Naive thymus-derived CD4-positive, alpha-beta T cell (primary cell): ENCODE measurements at regions not wholly inside any gene's neighbourhood (a gene's known extent, or its start where the extent isn't known, plus 50 kb on each side); places are given as distances from the start of the nearest gene placed in this dataset.

Experiments used
- ATAC-seq: fragments of 150-1000 bp; cut with Tn5 transposase; 2 replicates; pipeline ENCODE4 v1.10.0; 2021; ENCODE audit warnings: mild to moderate bottlenecking, moderate library complexity
- CTCF ChIA-PET: fragments of 350-600 bp; sonication (Branson Sonifier 250); formaldehyde crosslinking; loops from one replicate; lab custom pipeline; 2021; ENCODE audit warnings: antibody characterized with exemption; lab: Charles Lee
- POLR2A ChIA-PET: fragments of 350-600 bp; sonication (Branson Sonifier 250); formaldehyde crosslinking; loops from one replicate; lab custom pipeline; 2021; ENCODE audit warnings: antibody characterized with exemption, inconsistent platforms; lab: Charles Lee
- DNase-seq, 9 donors: peaks; one replicate each; pipeline versions ENCODE4 v3.0.0 to v3.0.0-alpha.2; 2020 to 2022; ENCODE audit warnings: mixed read lengths in 1 of 9
- H3K27ac ChIP-seq: one replicate; pipeline ENCODE4 v1.7.0; 2013; ENCODE audit warnings: mild to moderate bottlenecking, low read depth, low read length, moderate library complexity
- H3K27me3 ChIP-seq, 2 donors: one replicate each; pipeline ENCODE4 v1.7.0; 2013; ENCODE audit warnings: low read length in 2 of 2, mild to moderate bottlenecking in 2 of 2, moderate library complexity in 2 of 2; ENCODE audit not compliant: control insufficient read depth in 2 of 2, insufficient read depth in 2 of 2
- H3K36me3 ChIP-seq, 3 experiments: 1 replicate in 2 of 3; 2 replicates in 1 of 3; pipeline ENCODE4 v1.7.0; 2013; ENCODE audit warnings: low read length in 3 of 3, mild to moderate bottlenecking in 3 of 3, moderate library complexity in 1 of 3; ENCODE audit not compliant: insufficient read depth in 3 of 3, control insufficient read depth in 2 of 3
- H3K4me1 ChIP-seq, 2 donors: one replicate each; pipeline ENCODE4 v1.7.0; 2013; ENCODE audit warnings: low read length in 2 of 2, mild to moderate bottlenecking in 2 of 2, moderate library complexity in 1 of 2; ENCODE audit not compliant: control insufficient read depth in 2 of 2, insufficient read depth in 2 of 2
- H3K4me3 ChIP-seq: 2 replicates; pipeline ENCODE4 v1.7.0; 2013; ENCODE audit warnings: mild to moderate bottlenecking, low read length
- H3K9me3 ChIP-seq, 3 experiments: 1 replicate in 2 of 3; 2 replicates in 1 of 3; pipeline ENCODE4 v1.7.0; 2013; ENCODE audit warnings: low read length in 3 of 3; ENCODE audit not compliant: control insufficient read depth in 2 of 3
- H3K27ac Mint-ChIP-seq, 9 donors: one replicate each; pipeline ENCODE4 v1.8.0; 2020 to 2022; ENCODE audit warnings: mixed read lengths in 9 of 9, mild to moderate bottlenecking in 8 of 9, moderate library complexity in 5 of 9, inconsistent platforms in 2 of 9
- H3K27me3 Mint-ChIP-seq, 5 donors: one replicate each; pipeline ENCODE4 v1.8.0; 2021 to 2022; ENCODE audit warnings: mixed read lengths in 5 of 5, mild to moderate bottlenecking in 1 of 5
- H3K36me3 Mint-ChIP-seq, 5 donors: one replicate each; pipeline ENCODE4 v1.8.0; 2020 to 2022; ENCODE audit warnings: mixed read lengths in 5 of 5, mild to moderate bottlenecking in 3 of 5, inconsistent platforms in 1 of 5
- H3K4me1 Mint-ChIP-seq, 7 donors: one replicate each; pipeline ENCODE4 v1.8.0; 2020 to 2022; ENCODE audit warnings: mixed read lengths in 7 of 7, mild to moderate bottlenecking in 3 of 7, inconsistent platforms in 1 of 7
- H3K4me3 Mint-ChIP-seq, 10 donors: one replicate each; pipeline ENCODE4 v1.8.0; 2020 to 2022; ENCODE audit warnings: mild to moderate bottlenecking in 10 of 10, mixed read lengths in 10 of 10, moderate library complexity in 6 of 10, inconsistent platforms in 2 of 10
- H3K9me3 Mint-ChIP-seq, 11 donors: one replicate each; pipeline ENCODE4 v1.8.0; 2020 to 2022; ENCODE audit warnings: mixed read lengths in 11 of 11, mild to moderate bottlenecking in 4 of 11, inconsistent platforms in 1 of 11, moderate library complexity in 1 of 11
- intact Hi-C, 2 donors: fragments of 100-400 bp; cut with micrococcal nuclease; formaldehyde crosslinking; loops; one replicate each; pipeline ENCODE4 v1.15.1; 2023

DNA sequence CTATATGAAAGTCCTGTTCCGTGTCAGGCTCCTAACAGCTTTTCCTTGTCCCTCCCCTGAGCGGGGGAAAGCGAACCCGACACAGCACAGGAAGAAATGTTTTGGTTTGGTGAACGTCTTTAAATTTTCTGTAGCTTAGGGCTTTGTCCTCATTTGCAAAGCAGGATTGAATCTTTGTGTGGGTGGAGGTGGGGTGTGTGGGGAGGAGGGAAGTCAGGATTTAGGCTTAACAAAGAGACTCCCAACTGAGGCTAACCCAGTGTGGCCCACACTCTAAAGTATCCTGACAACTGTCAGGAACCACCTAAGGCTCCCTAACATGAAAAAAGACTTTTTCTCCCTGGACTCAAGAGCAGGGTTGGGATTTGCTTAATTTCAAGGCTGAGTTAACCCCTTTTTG, 376.2 kb upstream of the C1orf174 start:
- ChIA-PET POLR2A (no interaction called here), CTCF (no interaction called here)
- no peaks in the 10 kb centered on the region for H3K27me3 ChIP-seq
- Mint-ChIP-seq H3K36me3 (peaks cover 0 to 1% (median 0%) of the 10 kb centered on the region in 5 donors), H3K9me3 (peaks cover 0 to 39% (median 17%) of the 10 kb centered on the region in 11 donors), H3K27ac (no peak overlapping the region), H3K4me1 (no peaks in the 10 kb centered on the region), H3K4me3 (no peak overlapping the region), H3K27me3 (peaks cover 0 to 56% (median 35%) of the 10 kb centered on the region in 5 donors)
- no peak overlapping the region for H3K27ac ChIP-seq
- DNase-seq (no peak), ATAC-seq (no peak)
- peaks cover 0 to 18% (median 0%) of the 10 kb centered on the region in 3 experiments for H3K9me3 ChIP-seq
- no peak overlapping the region for H3K4me3 ChIP-seq
- H3K36me3 ChIP-seq = no peaks in the 10 kb centered on the region
- no peaks in the 10 kb centered on the region for H3K4me1 ChIP-seq
- intact Hi-C loops = no loop called here

- Mint-ChIP-seq H3K4me3 (no peak overlapping the region), H3K36me3 (peaks cover 0 to 1% (median 0%) of the 10 kb centered on the region in 5 donors), H3K4me1 (no peaks in the 10 kb centered on the region), H3K27me3 (peaks cover 3 to 43% (median 27%) of the 10 kb centered on the region in 5 donors), H3K9me3 (peaks cover 0 to 39% (median 17%) of the 10 kb centered on the region in 11 donors), H3K27ac (no peak overlapping the region)
- DNase-seq (no peak), ATAC-seq (no peak)
- ChIA-PET POLR2A (no interaction called here), CTCF (no interaction called here)
- no peak overlapping the region for H3K27ac ChIP-seq
- H3K27me3 ChIP-seq = no peaks in the 10 kb centered on the region
- H3K4me3 ChIP-seq = no peak overlapping the region
- H3K9me3 ChIP-seq = peaks cover 0 to 18% (median 0%) of the 10 kb centered on the region in 3 experiments
- no peaks in the 10 kb centered on the region for H3K36me3 ChIP-seq
- intact Hi-C loops = no loop called here
- H3K4me1 ChIP-seq = no peaks in the 10 kb centered on the region
Measured at GRCh38 chr1:4277598-4277997, 376.8 kb upstream of the AJAP1 start.

- no peaks in the 10 kb centered on the region for H3K36me3 ChIP-seq
- no peak overlapping the region for H3K4me3 ChIP-seq
- ATAC-seq (no peak), DNase-seq (no peak)
- H3K27me3 Mint-ChIP-seq = peaks cover 3 to 48% (median 19%) of the 10 kb centered on the region in 5 donors
- H3K9me3 Mint-ChIP-seq = peaks cover 2 to 13% (median 5%) of the 10 kb centered on the region in 11 donors
- no peak overlapping the region for H3K4me3 Mint-ChIP-seq
- intact Hi-C loops = no loop called here
- no peak overlapping the region for H3K27ac Mint-ChIP-seq
- ChIA-PET CTCF (no interaction called here), POLR2A (no interaction called here)
- no peaks in the 10 kb centered on the region for H3K9me3 ChIP-seq
- no peaks in the 10 kb centered on the region for H3K36me3 Mint-ChIP-seq
- H3K4me1 ChIP-seq = no peaks in the 10 kb centered on the region
- no peaks in the 10 kb centered on the region for H3K4me1 Mint-ChIP-seq
- no peak overlapping the region for H3K27ac ChIP-seq
- H3K27me3 ChIP-seq = no peaks in the 10 kb centered on the region
Measured at GRCh38 chr1:4284976-4285375, 369.4 kb upstream of the AJAP1 start.

DNA sequence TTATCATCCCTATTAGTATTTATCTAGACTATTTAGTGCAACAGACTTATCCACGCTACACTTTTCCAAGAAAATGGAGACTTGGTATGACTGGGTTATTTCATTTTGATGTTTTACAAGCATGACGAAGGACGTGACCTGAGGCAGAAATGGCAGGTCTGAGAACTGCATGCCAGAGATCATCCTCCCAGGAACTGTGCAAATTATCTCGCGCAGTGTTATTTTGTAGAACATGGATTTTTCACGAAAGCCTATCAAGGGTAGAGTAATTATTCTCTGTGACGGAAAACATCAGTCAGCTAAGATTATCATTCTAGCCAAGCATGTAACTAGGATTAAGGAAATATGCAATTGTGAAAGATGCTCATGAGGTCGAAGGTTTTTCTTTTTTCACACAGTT, 361.5 kb upstream of the AJAP1 start:
- Mint-ChIP-seq H3K27me3 (peaks cover 4 to 56% (median 45%) of the 10 kb centered on the region in 5 donors), H3K36me3 (peaks cover 0 to 8% (median 0%) of the 10 kb centered on the region in 5 donors), H3K9me3 (peaks cover 2 to 27% (median 16%) of the 10 kb centered on the region in 11 donors), H3K4me1 (peaks cover 0 to 2% (median 0%) of the 10 kb centered on the region in 7 donors), H3K27ac (no peak overlapping the region), H3K4me3 (no peak overlapping the region)
- ATAC-seq = no peak
- Histone ChIP-seq H3K9me3 (no peaks in the 10 kb centered on the region), H3K27me3 (no peaks in the 10 kb centered on the region), H3K4me1 (no peaks in the 10 kb centered on the region), H3K27ac (no peak overlapping the region), H3K4me3 (no peak overlapping the region), H3K36me3 (no peaks in the 10 kb centered on the region)
- POLR2A ChIA-PET = no interaction called here
- CTCF ChIA-PET = no interaction called here
- intact Hi-C loops = no loop called here
- no peak for DNase-seq

GRCh38 chr1:4298361-4299083, 355.9 kb upstream of the AJAP1 start:
- Histone ChIP-seq H3K9me3 (no peaks in the 10 kb centered on the region), H3K36me3 (no peaks in the 10 kb centered on the region), H3K4me1 (no peaks in the 10 kb centered on the region), H3K27me3 (no peaks in the 10 kb centered on the region), H3K4me3 (no peak overlapping the region), H3K27ac (no peak overlapping the region)
- Mint-ChIP-seq H3K27ac (no peak overlapping the region), H3K4me3 (no peak overlapping the region), H3K9me3 (peaks cover 5 to 28% (median 15%) of the 10 kb centered on the region in 11 donors), H3K36me3 (peaks cover 0 to 6% (median 3%) of the 10 kb centered on the region in 5 donors), H3K27me3 (peaks cover 0 to 21% (median 9%) of the 10 kb centered on the region in 5 donors), H3K4me1 (peaks cover 0 to 2% (median 0%) of the 10 kb centered on the region in 7 donors)
- no peak for DNase-seq
- intact Hi-C loops = no loop called here
- CTCF ChIA-PET = no interaction called here
- ATAC-seq = no peak
- POLR2A ChIA-PET = no interaction called here

DNA sequence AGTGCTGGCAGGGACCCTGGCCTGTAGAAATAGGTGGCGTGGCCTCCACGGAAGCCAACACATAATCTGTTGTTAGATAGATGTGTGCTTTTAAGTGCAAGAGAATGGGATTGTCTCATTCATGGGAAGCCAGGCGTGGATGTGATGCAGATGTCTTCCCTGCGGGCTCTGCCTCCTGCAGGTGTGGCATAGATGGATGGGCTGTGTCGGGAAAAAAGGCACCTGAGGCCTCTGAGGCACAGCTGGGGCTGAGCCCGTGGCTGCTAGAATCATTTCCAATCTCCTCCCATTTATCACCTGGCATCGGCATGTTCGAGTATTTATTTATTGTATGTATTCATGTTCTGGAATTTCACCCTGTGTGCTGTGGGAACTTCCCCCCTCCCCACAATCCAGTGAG, 353.4 kb upstream of the AJAP1 start:
- H3K36me3 ChIP-seq = no peaks in the 10 kb centered on the region
- Mint-ChIP-seq H3K27me3 (peaks cover 0 to 10% (median 6%) of the 10 kb centered on the region in 5 donors), H3K27ac (no peak overlapping the region), H3K9me3 (peaks cover 5 to 23% (median 14%) of the 10 kb centered on the region in 11 donors), H3K4me1 (peaks cover 0 to 2% (median 0%) of the 10 kb centered on the region in 7 donors), H3K4me3 (no peak overlapping the region), H3K36me3 (peaks cover 0 to 4% (median 3%) of the 10 kb centered on the region in 5 donors)
- no peaks in the 10 kb centered on the region for H3K4me1 ChIP-seq
- intact Hi-C loops = no loop called here
- ChIA-PET POLR2A (no interaction called here), CTCF (no interaction called here)
- H3K27ac ChIP-seq = no peak overlapping the region
- no peak for DNase-seq
- H3K27me3 ChIP-seq = no peaks in the 10 kb centered on the region
- no peak overlapping the region for H3K4me3 ChIP-seq
- no peak for ATAC-seq
- no peaks in the 10 kb centered on the region for H3K9me3 ChIP-seq

DNA sequence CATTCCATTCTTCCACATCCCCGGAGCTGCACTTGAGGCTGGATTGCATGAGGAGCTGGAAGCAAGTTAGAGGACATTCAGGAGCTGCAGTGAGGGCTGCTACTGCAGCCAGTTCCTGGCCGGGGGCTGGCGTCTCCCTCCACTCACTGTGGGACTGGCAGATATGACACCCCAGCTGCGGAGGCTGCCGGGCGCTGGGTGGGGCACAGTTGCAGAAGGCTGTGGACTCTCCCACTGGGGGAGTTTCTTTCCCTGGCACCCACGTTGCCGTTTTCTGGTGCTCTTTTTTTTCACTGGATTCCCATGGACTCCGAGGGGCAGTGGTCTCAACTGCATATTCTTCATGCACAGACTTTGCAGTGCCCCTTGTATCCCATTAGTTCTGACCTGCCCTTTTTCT, 351.1 kb upstream of the AJAP1 start:
- Mint-ChIP-seq H3K36me3 (peaks cover 0 to 4% (median 2%) of the 10 kb centered on the region in 5 donors), H3K27ac (no peak overlapping the region), H3K4me3 (no peak overlapping the region), H3K27me3 (peaks cover 0 to 17% (median 4%) of the 10 kb centered on the region in 5 donors), H3K4me1 (no peaks in the 10 kb centered on the region), H3K9me3 (peaks cover 0 to 14% (median 6%) of the 10 kb centered on the region in 11 donors)
- Histone ChIP-seq H3K27me3 (no peaks in the 10 kb centered on the region), H3K9me3 (no peaks in the 10 kb centered on the region), H3K27ac (no peak overlapping the region), H3K36me3 (no peaks in the 10 kb centered on the region), H3K4me1 (no peaks in the 10 kb centered on the region), H3K4me3 (no peak overlapping the region)
- ATAC-seq (no peak), DNase-seq (no peak)
- intact Hi-C loops = no loop called here
- ChIA-PET CTCF (no interaction called here), POLR2A (no interaction called here)
